ENCODE measurements at regions not wholly inside any gene's neighbourhood (a gene's known extent, or its start where the extent isn't known, plus 50 kb on each side); places are given as distances from the start of the nearest gene placed in this dataset.

DNA sequence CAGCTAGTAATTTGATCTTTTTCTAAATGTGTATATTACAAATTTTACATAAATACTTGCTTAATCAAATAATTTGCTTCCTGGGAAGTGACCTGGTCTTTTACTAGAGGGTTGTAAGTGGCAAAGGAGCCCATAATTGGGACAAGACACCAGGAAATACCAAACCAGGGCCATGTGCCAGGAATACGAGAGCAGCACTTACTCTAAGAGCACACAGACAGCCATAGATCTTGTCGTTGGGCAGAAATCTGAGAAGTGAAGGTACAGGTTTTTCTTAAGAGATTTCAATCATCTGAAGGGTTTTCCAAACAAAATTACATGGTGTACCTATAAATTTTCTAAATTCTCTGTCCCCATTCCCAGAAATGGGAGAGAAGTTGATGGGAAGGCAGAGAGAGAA is 179.3 kb downstream of the HINT1 start (continued):
- TF ChIP-seq, protein P1, sequence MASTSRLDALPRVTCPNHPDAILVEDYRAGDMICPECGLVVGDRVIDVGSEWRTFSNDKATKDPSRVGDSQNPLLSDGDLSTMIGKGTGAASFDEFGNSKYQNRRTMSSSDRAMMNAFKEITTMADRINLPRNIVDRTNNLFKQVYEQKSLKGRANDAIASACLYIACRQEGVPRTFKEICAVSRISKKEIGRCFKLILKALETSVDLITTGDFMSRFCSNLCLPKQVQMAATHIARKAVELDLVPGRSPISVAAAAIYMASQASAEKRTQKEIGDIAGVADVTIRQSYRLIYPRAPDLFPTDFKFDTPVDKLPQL (IDR thresholded peaks at IDR 0.05; ENCODE audit: extremely low read depth, insufficient read length) = no peak
- TF ChIP-seq RUNX1 (IDR thresholded peaks at IDR 0.05; ENCODE audit: low read depth) (no peak), NFYB (IDR thresholded peaks at IDR 0.05; ENCODE audit: extremely low read depth, insufficient read length) (no peak), TAL1 (IDR thresholded peaks at IDR 0.05) (no peak), SNRNP70 (optimal IDR thresholded peaks at IDR 0.05; ENCODE audit: low read depth, low read length) (no peak), HMG20B (CRISPR knock-in tag; IDR thresholded peaks at IDR 0.05) (no peak), NELFE (IDR thresholded peaks at IDR 0.05; ENCODE audit: insufficient read depth, insufficient read length) (no peak), NFIX (CRISPR knock-in tag; IDR thresholded peaks at IDR 0.05; ENCODE audit: low read depth) (no peak), RAD21 (CRISPR knock-in tag; conservative IDR thresholded peaks at IDR 0.05 in 1 of 2, IDR thresholded peaks at IDR 0.05 in 1 of 2) (no peak), PTBP1 (IDR thresholded peaks at IDR 0.05; ENCODE audit: low read depth, low read length) (no peak), HNRNPL (IDR thresholded peaks at IDR 0.05; ENCODE audit: low read depth, low read length) (no peak)
- TF ChIP-seq, protein P2, sequence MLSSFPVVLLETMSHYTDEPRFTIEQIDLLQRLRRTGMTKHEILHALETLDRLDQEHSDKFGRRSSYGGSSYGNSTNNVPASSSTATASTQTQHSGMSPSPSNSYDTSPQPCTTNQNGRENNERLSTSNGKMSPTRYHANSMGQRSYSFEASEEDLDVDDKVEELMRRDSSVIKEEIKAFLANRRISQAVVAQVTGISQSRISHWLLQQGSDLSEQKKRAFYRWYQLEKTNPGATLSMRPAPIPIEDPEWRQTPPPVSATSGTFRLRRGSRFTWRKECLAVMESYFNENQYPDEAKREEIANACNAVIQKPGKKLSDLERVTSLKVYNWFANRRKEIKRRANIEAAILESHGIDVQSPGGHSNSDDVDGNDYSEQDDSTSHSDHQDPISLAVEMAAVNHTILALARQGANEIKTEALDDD (IDR thresholded peaks at IDR 0.05) = no peak
- TF ChIP-seq, protein P3, sequence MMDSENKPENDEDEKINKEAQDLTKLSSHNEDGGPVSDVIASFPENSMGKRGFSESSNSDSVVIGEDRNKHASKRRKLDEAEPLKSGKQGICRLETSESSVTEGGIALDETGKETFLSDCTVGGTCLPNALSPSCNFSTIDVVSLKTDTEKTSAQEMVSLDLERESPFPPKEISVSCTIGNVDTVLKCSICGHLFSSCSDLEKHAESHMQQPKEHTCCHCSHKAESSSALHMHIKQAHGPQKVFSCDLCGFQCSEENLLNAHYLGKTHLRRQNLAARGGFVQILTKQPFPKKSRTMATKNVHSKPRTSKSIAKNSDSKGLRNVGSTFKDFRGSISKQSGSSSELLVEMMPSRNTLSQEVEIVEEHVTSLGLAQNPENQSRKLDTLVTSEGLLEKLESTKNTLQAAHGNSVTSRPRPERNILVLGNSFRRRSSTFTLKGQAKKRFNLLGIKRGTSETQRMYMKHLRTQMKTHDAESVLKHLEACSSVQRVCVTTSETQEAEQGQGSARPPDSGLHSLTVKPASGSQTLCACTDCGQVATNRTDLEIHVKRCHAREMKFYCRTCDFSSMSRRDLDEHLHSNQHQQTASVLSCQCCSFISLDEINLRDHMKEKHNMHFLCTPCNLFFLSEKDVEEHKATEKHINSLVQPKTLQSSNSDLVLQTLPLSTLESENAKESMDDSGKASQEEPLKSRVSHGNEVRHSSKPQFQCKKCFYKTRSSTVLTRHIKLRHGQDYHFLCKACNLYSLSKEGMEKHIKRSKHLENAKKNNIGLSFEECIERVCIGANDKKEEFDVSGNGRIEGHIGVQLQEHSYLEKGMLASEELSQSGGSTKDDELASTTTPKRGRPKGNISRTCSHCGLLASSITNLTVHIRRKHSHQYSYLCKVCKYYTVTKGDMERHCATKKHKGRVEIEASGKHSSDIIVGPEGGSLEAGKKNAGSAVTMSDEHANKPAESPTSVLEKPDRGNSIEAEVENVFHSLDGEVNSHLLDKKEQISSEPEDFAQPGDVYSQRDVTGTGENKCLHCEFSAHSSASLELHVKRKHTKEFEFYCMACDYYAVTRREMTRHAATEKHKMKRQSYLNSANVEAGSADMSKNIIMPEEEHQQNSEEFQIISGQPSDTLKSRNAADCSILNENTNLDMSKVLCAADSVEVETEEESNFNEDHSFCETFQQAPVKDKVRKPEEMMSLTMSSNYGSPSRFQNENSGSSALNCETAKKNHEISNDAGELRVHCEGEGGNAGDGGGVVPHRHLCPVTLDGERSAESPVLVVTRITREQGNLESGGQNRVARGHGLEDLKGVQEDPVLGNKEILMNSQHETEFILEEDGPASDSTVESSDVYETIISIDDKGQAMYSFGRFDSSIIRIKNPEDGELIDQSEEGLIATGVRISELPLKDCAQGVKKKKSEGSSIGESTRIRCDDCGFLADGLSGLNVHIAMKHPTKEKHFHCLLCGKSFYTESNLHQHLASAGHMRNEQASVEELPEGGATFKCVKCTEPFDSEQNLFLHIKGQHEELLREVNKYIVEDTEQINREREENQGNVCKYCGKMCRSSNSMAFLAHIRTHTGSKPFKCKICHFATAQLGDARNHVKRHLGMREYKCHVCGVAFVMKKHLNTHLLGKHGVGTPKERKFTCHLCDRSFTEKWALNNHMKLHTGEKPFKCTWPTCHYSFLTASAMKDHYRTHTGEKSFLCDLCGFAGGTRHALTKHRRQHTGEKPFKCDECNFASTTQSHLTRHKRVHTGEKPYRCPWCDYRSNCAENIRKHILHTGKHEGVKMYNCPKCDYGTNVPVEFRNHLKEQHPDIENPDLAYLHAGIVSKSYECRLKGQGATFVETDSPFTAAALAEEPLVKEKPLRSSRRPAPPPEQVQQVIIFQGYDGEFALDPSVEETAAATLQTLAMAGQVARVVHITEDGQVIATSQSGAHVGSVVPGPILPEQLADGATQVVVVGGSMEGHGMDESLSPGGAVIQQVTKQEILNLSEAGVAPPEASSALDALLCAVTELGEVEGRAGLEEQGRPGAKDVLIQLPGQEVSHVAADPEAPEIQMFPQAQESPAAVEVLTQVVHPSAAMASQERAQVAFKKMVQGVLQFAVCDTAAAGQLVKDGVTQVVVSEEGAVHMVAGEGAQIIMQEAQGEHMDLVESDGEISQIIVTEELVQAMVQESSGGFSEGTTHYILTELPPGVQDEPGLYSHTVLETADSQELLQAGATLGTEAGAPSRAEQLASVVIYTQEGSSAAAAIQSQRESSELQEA (IDR thresholded peaks at IDR 0.05; ENCODE audit: low read depth) = no peak
